NCI-H524 (cell line): ENCODE measurements at regions not wholly inside any gene's neighbourhood (a gene's known extent, or its start where the extent isn't known, plus 50 kb on each side); places are given as distances from the start of the nearest gene placed in this dataset.

ENCODE experiments used
- DNase-seq, 2 experiments: peaks; one replicate each; lab custom pipeline; 2025; lab: John Stamatoyannopoulos, UW

- DNase-seq, result no peak
Measured at GRCh38 chr5:50964746-50965653, 298.6 kb downstream of the PARP8 start.

- DNase-seq, result no peak
Measured at GRCh38 chr5:50965654-50966375, 299.4 kb downstream of the PARP8 start.

- DNase-seq, result peak; percentile 53 to 60
Measured at GRCh38 chr5:50967009-50967562, 300.6 kb downstream of the PARP8 start.

- peak; percentile 66 to 70 for DNase-seq
Measured at GRCh38 chr5:50967563-50968355, 301.3 kb downstream of the PARP8 start.

GRCh38 chr5:50968356-50969149 is 302.1 kb downstream of the PARP8 start:
- peak in 1 of 2 experiments; percentile 48 for DNase-seq

- peak; percentile 69 to 72 for DNase-seq
Measured at GRCh38 chr5:50969151-50970031, 303.0 kb downstream of the PARP8 start.

GRCh38 chr5:50975840-50976239 is 309.4 kb downstream of the PARP8 start:
- DNase-seq, result no peak

GRCh38 chr5:50978924-50979323 is 312.5 kb downstream of the PARP8 start:
- DNase-seq, result no peak

GRCh38 chr5:50984640-50985039 is 318.2 kb downstream of the PARP8 start:
- no peak for DNase-seq

- DNase-seq, result no peak
Measured at GRCh38 chr5:50990296-50990924, 324.0 kb downstream of the PARP8 start.

GRCh38 chr5:50995285-50995942 is 329.0 kb downstream of the PARP8 start:
- DNase-seq, result peak in 1 of 2 experiments; percentile 15

GRCh38 chr5:51001227-51001923 is 334.9 kb downstream of the PARP8 start:
- DNase-seq, result no peak

GRCh38 chr5:51002368-51002767 is 335.9 kb downstream of the PARP8 start:
- DNase-seq, result no peak

GRCh38 chr5:51013036-51013435 is 346.6 kb downstream of the PARP8 start:
- no peak for DNase-seq

GRCh38 chr5:51018423-51018822 is 352.0 kb downstream of the PARP8 start:
- DNase-seq, result no peak

- DNase-seq, result no peak
Measured at GRCh38 chr5:51024263-51024662, 357.8 kb downstream of the PARP8 start.

- peak; percentile 59 to 89 for DNase-seq
Measured at GRCh38 chr5:51027271-51027670, 356.0 kb upstream of the ISL1 start.

GRCh38 chr5:51028394-51028793 is 354.9 kb upstream of the ISL1 start:
- DNase-seq, result no peak
